Spleen (tissue), 11 donors: ENCODE measurements at regions not wholly inside any gene's neighbourhood (a gene's known extent, or its start where the extent isn't known, plus 50 kb on each side); places are given as distances from the start of the nearest gene placed in this dataset.

ENCODE experiments used
- DNase-seq: peaks from one replicate; pipeline ENCODE4 v3.0.0-alpha.2; 2020
- H3K27ac ChIP-seq, 8 donors: fragments of 200-600 bp; sonication (generic) in 7 of 8; 1 replicate in 4 of 8; 2 replicates in 4 of 8; pipeline versions ENCODE4 v1.5.0 to v1.8.0; 2016 to 2021; ENCODE audit warnings: inconsistent platforms in 4 of 8, mild to moderate bottlenecking in 4 of 8, moderate library complexity in 1 of 8
- H3K27me3 ChIP-seq, 7 donors: fragments of 200-600 bp; sonication (generic) in 6 of 7; replicated peaks in 1 of 7; 1 replicate in 4 of 7; 2 replicates in 3 of 7; pipeline versions ENCODE4 v1.5.0 to v1.8.0; 2016 to 2021; ENCODE audit warnings: inconsistent platforms in 3 of 7, mild to moderate bottlenecking in 1 of 7
- H3K36me3 ChIP-seq, 6 donors: fragments of 200-600 bp; sonication (generic) in 5 of 6; 1 replicate in 4 of 6; 2 replicates in 2 of 6; pipeline versions ENCODE4 v1.5.0 to v1.8.0; 2016 to 2021; ENCODE audit warnings: inconsistent platforms in 2 of 6
- H3K4me1 ChIP-seq, 6 donors: fragments of 200-600 bp; sonication (generic) in 5 of 6; 1 replicate in 3 of 6; 2 replicates in 3 of 6; pipeline versions ENCODE4 v1.5.0 to v1.8.0; 2016 to 2021; ENCODE audit warnings: inconsistent platforms in 3 of 6
- H3K4me3 ChIP-seq, 8 donors: fragments of 200-600 bp; sonication (generic) in 7 of 8; 1 replicate in 4 of 8; 2 replicates in 4 of 8; pipeline versions ENCODE4 v1.5.0 to v1.8.0; 2016 to 2021; ENCODE audit warnings: inconsistent platforms in 4 of 8, mild to moderate bottlenecking in 4 of 8, moderate library complexity in 2 of 8
- H3K9me3 ChIP-seq, 8 donors: fragments of 200-600 bp; sonication (generic) in 7 of 8; 1 replicate in 4 of 8; 2 replicates in 4 of 8; pipeline versions ENCODE4 v1.5.0 to v1.8.0; 2016 to 2021; ENCODE audit warnings: inconsistent platforms in 4 of 8
- POLR2A ChIP-seq, 3 donors: fragments of 450-650 bp; IDR thresholded peaks; one replicate each; pipeline ENCODE4 v1.5.1; 2017; ENCODE audit warnings: antibody characterized with exemption in 3 of 3, mild to moderate bottlenecking in 1 of 3
- POLR2AphosphoS5 ChIP-seq, 3 donors: sonication (generic); formaldehyde crosslinking; IDR thresholded peaks; one replicate each; pipeline ENCODE4 v1.5.1; 2017; ENCODE audit warnings: antibody characterized with exemption in 3 of 3
- WGBS, 5 donors: extraction: QIAGEN DNeasy Blood & Tissue Kit in 3 of 5; methylation state at CpG; one replicate each; pipeline versions ENCODE4 v1.1.5 to v1.1.7; 2013 to 2018; 5-methylcytosine and 5-hydroxymethylcytosine counted together
- intact Hi-C: fragments of 100-400 bp; cut with DNase I; formaldehyde crosslinking; loops from one replicate; pipeline ENCODE4 v1.15.0; 2023; ENCODE audit warnings: low total_unique reads
- TF ChIP-seq, protein P1 (sequence below), 11 experiments: fragments of 200-600 bp in 7 of 11; fragments of 450-650 bp in 4 of 11; sonication (generic) in 4 of 11; IDR thresholded peaks in 8 of 11; conservative IDR thresholded peaks in 3 of 11; 1 replicate in 7 of 11; 2 replicates in 4 of 11; pipeline versions ENCODE4 v1.4.0 to v1.8.0; 2016 to 2021; ENCODE audit warnings: antibody characterized with exemption in 11 of 11, inconsistent platforms in 4 of 11, mild to moderate bottlenecking in 1 of 11
- donor health status: healthy with polysubstance abuse.
- donor health status: DM: no; HTN: no; CAD: no; lungs with moderate emphysema.
- donor health status: DM: no; HTN: no; CAD: no.
- donor health status: Bipolar disorder and iron deficiency.
- donor health status: healthy.
- donor health status: DM: no; HTN: no; CAD: no.
- donor health status: DM: yes; HTN: yes; CAD: no.

DNA sequence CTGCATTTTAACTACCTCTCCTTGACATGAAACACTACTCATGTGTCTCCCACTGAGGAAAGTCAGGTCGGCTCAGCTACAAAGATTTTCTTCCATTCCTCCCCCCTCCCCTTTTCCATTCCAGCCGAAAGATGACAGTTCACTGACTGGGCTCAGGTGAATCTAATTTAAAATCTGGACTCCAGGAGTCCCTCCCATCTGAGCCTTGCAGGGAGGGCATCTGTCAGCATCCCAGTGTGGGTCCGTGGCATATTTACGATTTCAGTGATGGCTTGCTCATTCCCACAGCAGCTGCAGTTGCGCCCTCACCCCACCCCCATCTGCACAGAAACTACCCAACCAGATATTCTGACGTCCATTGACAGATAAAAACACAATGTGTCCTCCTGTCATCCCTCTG, 153.7 kb upstream of the ARRDC4 start:
- intact Hi-C loops = no loop called here
- TF ChIP-seq, protein P1, sequence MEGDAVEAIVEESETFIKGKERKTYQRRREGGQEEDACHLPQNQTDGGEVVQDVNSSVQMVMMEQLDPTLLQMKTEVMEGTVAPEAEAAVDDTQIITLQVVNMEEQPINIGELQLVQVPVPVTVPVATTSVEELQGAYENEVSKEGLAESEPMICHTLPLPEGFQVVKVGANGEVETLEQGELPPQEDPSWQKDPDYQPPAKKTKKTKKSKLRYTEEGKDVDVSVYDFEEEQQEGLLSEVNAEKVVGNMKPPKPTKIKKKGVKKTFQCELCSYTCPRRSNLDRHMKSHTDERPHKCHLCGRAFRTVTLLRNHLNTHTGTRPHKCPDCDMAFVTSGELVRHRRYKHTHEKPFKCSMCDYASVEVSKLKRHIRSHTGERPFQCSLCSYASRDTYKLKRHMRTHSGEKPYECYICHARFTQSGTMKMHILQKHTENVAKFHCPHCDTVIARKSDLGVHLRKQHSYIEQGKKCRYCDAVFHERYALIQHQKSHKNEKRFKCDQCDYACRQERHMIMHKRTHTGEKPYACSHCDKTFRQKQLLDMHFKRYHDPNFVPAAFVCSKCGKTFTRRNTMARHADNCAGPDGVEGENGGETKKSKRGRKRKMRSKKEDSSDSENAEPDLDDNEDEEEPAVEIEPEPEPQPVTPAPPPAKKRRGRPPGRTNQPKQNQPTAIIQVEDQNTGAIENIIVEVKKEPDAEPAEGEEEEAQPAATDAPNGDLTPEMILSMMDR (IDR thresholded peaks at IDR 0.05 in 8 of 11, conservative IDR thresholded peaks at IDR 0.05 in 3 of 11) = no peak
- TF ChIP-seq POLR2A (IDR thresholded peaks at IDR 0.05) (no peak), POLR2AphosphoS5 (IDR thresholded peaks at IDR 0.05) (no peak)
- H3K4me3 ChIP-seq = no peak overlapping the region
- H3K36me3 ChIP-seq = no peaks in the 10 kb centered on the region
- no peaks in the 10 kb centered on the region for H3K4me1 ChIP-seq
- peaks cover 0 to 22% (median 8%) of the 10 kb centered on the region in 8 donors for H3K9me3 ChIP-seq
- H3K27me3 ChIP-seq = no peaks in the 10 kb centered on the region
- DNase-seq = no peak
- H3K27ac ChIP-seq = no peak overlapping the region
- WGBS, 5 donors = 77 to 83% (median 80%) methylated on average over 6 of the region's 6 CpGs

DNA sequence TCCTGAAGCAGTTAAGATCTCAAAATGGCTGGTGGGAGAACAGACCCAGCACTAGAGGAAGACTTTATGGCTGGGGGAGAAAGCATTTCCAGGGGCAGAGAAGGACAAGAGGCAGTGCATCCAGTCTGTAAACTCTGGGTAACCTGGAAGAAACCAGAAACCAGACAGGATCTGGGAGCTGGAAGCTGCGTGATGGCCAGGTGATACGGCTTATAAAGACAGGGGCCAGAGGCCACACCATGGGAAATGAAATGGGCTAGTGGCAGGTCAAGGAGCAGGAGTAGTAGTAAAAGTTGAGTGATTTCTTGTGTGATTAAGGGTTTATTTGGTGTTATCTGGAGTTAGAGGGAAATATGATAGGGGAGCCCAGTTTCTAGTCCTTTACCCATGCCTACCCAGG, 144.7 kb upstream of the ARRDC4 start:
- intact Hi-C loops = no loop called here
- H3K36me3 ChIP-seq = no peaks in the 10 kb centered on the region
- WGBS, 5 donors = 74 to 94% (median 82%) methylated on average over 2 of the region's 2 CpGs
- no peaks in the 10 kb centered on the region for H3K4me1 ChIP-seq
- no peaks in the 10 kb centered on the region for H3K27me3 ChIP-seq
- DNase-seq = no peak
- H3K27ac ChIP-seq = no peak overlapping the region
- no peak overlapping the region for H3K4me3 ChIP-seq
- TF ChIP-seq, protein P1 (IDR thresholded peaks at IDR 0.05 in 8 of 11, conservative IDR thresholded peaks at IDR 0.05 in 3 of 11) = no peak
- TF ChIP-seq POLR2A (IDR thresholded peaks at IDR 0.05) (no peak), POLR2AphosphoS5 (IDR thresholded peaks at IDR 0.05) (no peak)
- H3K9me3 ChIP-seq = peaks cover 0 to 17% (median 9%) of the 10 kb centered on the region in 8 donors

DNA sequence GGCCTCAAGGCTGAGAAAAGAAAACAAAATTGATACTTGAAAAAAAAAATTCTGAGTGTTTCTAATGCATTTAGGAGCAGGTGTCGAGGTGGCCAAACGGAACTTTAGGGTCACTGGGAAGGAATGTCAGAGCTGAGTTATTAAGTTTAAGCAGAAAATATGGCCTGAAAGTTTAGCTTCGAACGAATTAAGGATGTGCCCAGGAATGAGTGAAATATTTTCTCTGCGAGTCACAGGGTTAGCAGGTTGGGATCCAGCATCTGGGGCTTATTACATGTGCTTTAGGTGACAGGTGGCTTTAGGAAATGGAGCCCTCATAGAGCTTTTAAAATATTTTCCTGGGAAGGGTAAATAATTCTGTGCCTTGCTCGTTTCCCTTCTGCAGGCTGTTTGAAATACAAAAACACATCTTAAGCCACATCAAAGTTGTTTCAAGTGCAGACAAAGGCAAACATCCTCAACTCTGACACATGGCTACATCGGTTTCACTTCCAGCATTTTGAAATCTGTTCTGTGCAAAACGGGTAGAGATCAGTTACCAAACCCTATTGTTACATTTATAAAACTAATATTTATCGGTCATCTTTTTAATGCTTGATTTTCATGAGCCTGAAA, 143.1 kb upstream of the ARRDC4 start:
- WGBS, 5 donors = 57 to 63% (median 59%) methylated on average over 9 of the region's 9 CpGs
- no peak for DNase-seq
- H3K36me3 ChIP-seq = no peaks in the 10 kb centered on the region
- TF ChIP-seq POLR2A (IDR thresholded peaks at IDR 0.05) (no peak), POLR2AphosphoS5 (IDR thresholded peaks at IDR 0.05) (no peak)
- TF ChIP-seq, protein P1 (IDR thresholded peaks at IDR 0.05 in 8 of 11, conservative IDR thresholded peaks at IDR 0.05 in 3 of 11) = no peak
- intact Hi-C loops = no loop called here
- no peak overlapping the region for H3K27ac ChIP-seq
- peaks cover 0 to 4% (median 0%) of the 10 kb centered on the region in 8 donors for H3K9me3 ChIP-seq
- H3K27me3 ChIP-seq = no peaks in the 10 kb centered on the region
- no peak overlapping the region for H3K4me3 ChIP-seq
- H3K4me1 ChIP-seq = no peaks in the 10 kb centered on the region

DNA sequence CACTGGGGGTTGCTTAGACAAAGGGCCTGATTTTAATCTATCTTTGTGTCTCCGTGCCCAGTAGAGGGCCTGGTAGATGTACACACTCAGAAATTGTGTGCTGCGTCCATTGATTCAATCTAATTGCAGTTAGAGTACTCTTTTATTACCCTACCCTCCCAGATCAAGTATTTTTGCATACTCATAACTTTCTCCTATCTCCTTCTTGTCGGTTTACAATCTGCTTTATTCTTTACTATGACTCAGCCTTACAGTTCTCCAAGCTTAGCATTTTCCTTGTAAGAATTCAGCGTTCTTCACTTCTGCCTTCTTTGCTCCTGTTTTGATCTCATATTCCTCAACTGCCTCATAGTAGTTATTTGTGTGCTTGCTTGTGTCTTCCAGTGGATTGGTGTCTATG, 124.5 kb upstream of the ARRDC4 start:
- no peaks in the 10 kb centered on the region for H3K27me3 ChIP-seq
- no peak for DNase-seq
- H3K27ac ChIP-seq = no peak overlapping the region
- no peaks in the 10 kb centered on the region for H3K4me1 ChIP-seq
- intact Hi-C loops = no loop called here
- peaks cover 0 to 27% (median 9%) of the 10 kb centered on the region in 8 donors for H3K9me3 ChIP-seq
- 78 to 90% (median 81%) methylated on average over 4 of the region's 4 CpGs for WGBS, 5 donors
- no peak overlapping the region for H3K4me3 ChIP-seq
- H3K36me3 ChIP-seq = no peaks in the 10 kb centered on the region
- TF ChIP-seq, protein P1 (IDR thresholded peaks at IDR 0.05 in 8 of 11, conservative IDR thresholded peaks at IDR 0.05 in 3 of 11) = no peak
- TF ChIP-seq POLR2AphosphoS5 (IDR thresholded peaks at IDR 0.05) = no peak
- TF ChIP-seq POLR2A (IDR thresholded peaks at IDR 0.05) = no peak
